Panc1 (cell line): ENCODE measurements at regions not wholly inside any gene's neighbourhood (a gene's known extent, or its start where the extent isn't known, plus 50 kb on each side); places are given as distances from the start of the nearest gene placed in this dataset.

Source experiments
- ATAC-seq: fragments of 200-7000 bp; cut with Tn5 transposase; 2 replicates; pipeline ENCODE4 v1.9.1; 2020; ENCODE audit warnings: mild to moderate bottlenecking, moderate library complexity
- BruUV-seq: library from RNA; stranded (reverse); fragments of 400-500 nt; replicated peaks from 2 replicates; lab custom pipeline; 2021; lab: Mats Ljungman, UMichigan
- CTCF ChIA-PET: fragments of 300-600 bp; sonication (Branson Sonifier 250); formaldehyde crosslinking; loops from one replicate; lab custom pipeline; 2022; ENCODE audit warnings: antibody characterized with exemption; lab: Charles Lee
- POLR2A ChIA-PET: fragments of 300-600 bp; sonication (Branson Sonifier 250); formaldehyde crosslinking; loops from one replicate; lab custom pipeline; 2022; ENCODE audit warnings: antibody characterized with exemption; lab: Charles Lee
- DNase-seq: peaks from one replicate; pipeline ENCODE4 v3.0.0-alpha.2; 2010; ENCODE audit warnings: low read depth, low spot score
- H3K27ac ChIP-seq: 2 replicates; pipeline ENCODE4 v1.5.1; 2011; ENCODE audit warnings: mild to moderate bottlenecking, low read length, inconsistent platforms
- H3K27me3 ChIP-seq: fragments of 200-500 bp; sonication (Bioruptor generic); 2 replicates; pipeline ENCODE4 v1.6.0; 2014; ENCODE audit warnings: low read length, inconsistent platforms; ENCODE audit not compliant: control insufficient read depth, insufficient read depth
- H3K36me3 ChIP-seq: fragments of 200-500 bp; sonication (Bioruptor generic); 2 replicates; pipeline ENCODE4 v1.5.1; 2014; ENCODE audit warnings: inconsistent platforms, mild to moderate bottlenecking, low read length, moderate library complexity; ENCODE audit not compliant: control insufficient read depth, insufficient read depth
- H3K4me1 ChIP-seq: 2 replicates; pipeline ENCODE4 v1.5.1; 2011; ENCODE audit warnings: inconsistent platforms, mild to moderate bottlenecking, low read length, moderate library complexity; ENCODE audit not compliant: control insufficient read depth, insufficient read depth
- H3K4me3 ChIP-seq, 2 experiments: 2 replicates each; pipeline ENCODE4 v1.5.1; 2011 to 2012; ENCODE audit warnings: low read depth in 2 of 2, low read length in 2 of 2, mild to moderate bottlenecking in 2 of 2, inconsistent platforms in 1 of 2, moderate library complexity in 1 of 2
- H3K9me3 ChIP-seq: fragments of 200-500 bp; sonication (Bioruptor generic); 2 replicates; pipeline ENCODE4 v1.5.1; 2014; ENCODE audit warnings: low read depth, mild to moderate bottlenecking, inconsistent platforms, low read length, moderate library complexity; ENCODE audit not compliant: control insufficient read depth, insufficient read depth
- POLR2AphosphoS5 ChIP-seq: IDR thresholded peaks from 2 replicates; pipeline ENCODE4 v1.6.1; 2012; ENCODE audit warnings: mild to moderate bottlenecking, low read depth, low read length, moderate library complexity
- SIN3A ChIP-seq: IDR thresholded peaks from 2 replicates; pipeline ENCODE4 v1.6.1; 2012; ENCODE audit warnings: low read depth, mild to moderate bottlenecking, low read length, moderate library complexity, borderline replicate concordance; ENCODE audit not compliant: insufficient read depth
- TCF7L2 ChIP-seq: IDR thresholded peaks from 2 replicates; pipeline ENCODE4 v1.6.1; 2011; ENCODE audit warnings: mild to moderate bottlenecking, low read depth, low read length, inconsistent platforms
- in situ Hi-C: cut with HindIII; loops from 2 replicates; pipeline ENCODE4 v1.10.0; 2016; ENCODE audit warnings: low sequenced_read_pairs, low pct_unique_long_range_greater_than_20kb
- intact Hi-C: fragments of 100-400 bp; cut with micrococcal nuclease; formaldehyde crosslinking; loops from one replicate; pipeline ENCODE4 v1.10.0; 2022; ENCODE audit not compliant: unreplicated experiment
- TF ChIP-seq, protein P1 (sequence below): fragments of 450-650 bp; IDR thresholded peaks from 2 replicates; pipeline ENCODE4 v1.5.1; 2017; ENCODE audit warnings: mild to moderate bottlenecking
- TF ChIP-seq, protein P2 (sequence below), 2 experiments: IDR thresholded peaks; 2 replicates each; pipeline ENCODE4 v1.6.1; 2011 to 2012; ENCODE audit warnings: low read depth in 2 of 2, control low read depth in 1 of 2, low read length in 1 of 2, mild to moderate bottlenecking in 1 of 2, moderate library complexity in 1 of 2; ENCODE audit not compliant: insufficient read depth in 1 of 2

DNA sequence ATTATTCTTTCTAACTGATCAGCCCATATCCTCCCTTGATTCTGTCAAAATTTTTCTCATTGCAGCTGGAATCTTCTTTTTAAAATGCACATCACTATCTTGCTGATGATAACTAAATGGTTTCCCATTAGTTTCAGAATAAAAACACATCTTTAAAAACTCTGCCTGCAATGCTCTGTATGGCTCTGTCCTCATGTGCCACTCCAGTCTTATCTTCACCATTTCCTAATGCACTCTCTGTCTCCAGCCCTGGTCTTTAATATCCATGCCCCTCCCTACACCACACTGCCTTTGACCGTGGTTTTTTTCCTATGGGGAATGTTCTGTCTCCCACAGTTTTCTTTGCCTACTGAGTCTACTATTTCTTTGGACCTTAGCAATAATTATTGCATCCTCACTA, 244.1 kb upstream of the ARSJ start:
- no peaks in the 10 kb centered on the region for H3K4me1 ChIP-seq
- H3K9me3 ChIP-seq: no peaks in the 10 kb centered on the region
- POLR2A ChIA-PET: no interaction called here
- no peak overlapping the region for H3K4me3 ChIP-seq
- no TSS peak for BruUV-seq
- CTCF ChIA-PET: no interaction called here
- TF ChIP-seq, protein P1, sequence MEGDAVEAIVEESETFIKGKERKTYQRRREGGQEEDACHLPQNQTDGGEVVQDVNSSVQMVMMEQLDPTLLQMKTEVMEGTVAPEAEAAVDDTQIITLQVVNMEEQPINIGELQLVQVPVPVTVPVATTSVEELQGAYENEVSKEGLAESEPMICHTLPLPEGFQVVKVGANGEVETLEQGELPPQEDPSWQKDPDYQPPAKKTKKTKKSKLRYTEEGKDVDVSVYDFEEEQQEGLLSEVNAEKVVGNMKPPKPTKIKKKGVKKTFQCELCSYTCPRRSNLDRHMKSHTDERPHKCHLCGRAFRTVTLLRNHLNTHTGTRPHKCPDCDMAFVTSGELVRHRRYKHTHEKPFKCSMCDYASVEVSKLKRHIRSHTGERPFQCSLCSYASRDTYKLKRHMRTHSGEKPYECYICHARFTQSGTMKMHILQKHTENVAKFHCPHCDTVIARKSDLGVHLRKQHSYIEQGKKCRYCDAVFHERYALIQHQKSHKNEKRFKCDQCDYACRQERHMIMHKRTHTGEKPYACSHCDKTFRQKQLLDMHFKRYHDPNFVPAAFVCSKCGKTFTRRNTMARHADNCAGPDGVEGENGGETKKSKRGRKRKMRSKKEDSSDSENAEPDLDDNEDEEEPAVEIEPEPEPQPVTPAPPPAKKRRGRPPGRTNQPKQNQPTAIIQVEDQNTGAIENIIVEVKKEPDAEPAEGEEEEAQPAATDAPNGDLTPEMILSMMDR: no peak
- TF ChIP-seq, protein P2, sequence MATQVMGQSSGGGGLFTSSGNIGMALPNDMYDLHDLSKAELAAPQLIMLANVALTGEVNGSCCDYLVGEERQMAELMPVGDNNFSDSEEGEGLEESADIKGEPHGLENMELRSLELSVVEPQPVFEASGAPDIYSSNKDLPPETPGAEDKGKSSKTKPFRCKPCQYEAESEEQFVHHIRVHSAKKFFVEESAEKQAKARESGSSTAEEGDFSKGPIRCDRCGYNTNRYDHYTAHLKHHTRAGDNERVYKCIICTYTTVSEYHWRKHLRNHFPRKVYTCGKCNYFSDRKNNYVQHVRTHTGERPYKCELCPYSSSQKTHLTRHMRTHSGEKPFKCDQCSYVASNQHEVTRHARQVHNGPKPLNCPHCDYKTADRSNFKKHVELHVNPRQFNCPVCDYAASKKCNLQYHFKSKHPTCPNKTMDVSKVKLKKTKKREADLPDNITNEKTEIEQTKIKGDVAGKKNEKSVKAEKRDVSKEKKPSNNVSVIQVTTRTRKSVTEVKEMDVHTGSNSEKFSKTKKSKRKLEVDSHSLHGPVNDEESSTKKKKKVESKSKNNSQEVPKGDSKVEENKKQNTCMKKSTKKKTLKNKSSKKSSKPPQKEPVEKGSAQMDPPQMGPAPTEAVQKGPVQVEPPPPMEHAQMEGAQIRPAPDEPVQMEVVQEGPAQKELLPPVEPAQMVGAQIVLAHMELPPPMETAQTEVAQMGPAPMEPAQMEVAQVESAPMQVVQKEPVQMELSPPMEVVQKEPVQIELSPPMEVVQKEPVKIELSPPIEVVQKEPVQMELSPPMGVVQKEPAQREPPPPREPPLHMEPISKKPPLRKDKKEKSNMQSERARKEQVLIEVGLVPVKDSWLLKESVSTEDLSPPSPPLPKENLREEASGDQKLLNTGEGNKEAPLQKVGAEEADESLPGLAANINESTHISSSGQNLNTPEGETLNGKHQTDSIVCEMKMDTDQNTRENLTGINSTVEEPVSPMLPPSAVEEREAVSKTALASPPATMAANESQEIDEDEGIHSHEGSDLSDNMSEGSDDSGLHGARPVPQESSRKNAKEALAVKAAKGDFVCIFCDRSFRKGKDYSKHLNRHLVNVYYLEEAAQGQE (IDR thresholded peaks at IDR 0.05; ENCODE audit: insufficient read depth in 1 of 2, low read depth in 2 of 2, low read length in 1 of 2): no peak
- no peak for TF ChIP-seq POLR2AphosphoS5
- TF ChIP-seq TCF7L2: no peak
- no peak for TF ChIP-seq SIN3A
- no peaks in the 10 kb centered on the region for H3K27me3 ChIP-seq
- in situ Hi-C loops: no loop called here
- intact Hi-C loops: no loop called here
- no peak overlapping the region for H3K27ac ChIP-seq
- ATAC-seq (no peak), DNase-seq (no peak)
- no peaks in the 10 kb centered on the region for H3K36me3 ChIP-seq

DNA sequence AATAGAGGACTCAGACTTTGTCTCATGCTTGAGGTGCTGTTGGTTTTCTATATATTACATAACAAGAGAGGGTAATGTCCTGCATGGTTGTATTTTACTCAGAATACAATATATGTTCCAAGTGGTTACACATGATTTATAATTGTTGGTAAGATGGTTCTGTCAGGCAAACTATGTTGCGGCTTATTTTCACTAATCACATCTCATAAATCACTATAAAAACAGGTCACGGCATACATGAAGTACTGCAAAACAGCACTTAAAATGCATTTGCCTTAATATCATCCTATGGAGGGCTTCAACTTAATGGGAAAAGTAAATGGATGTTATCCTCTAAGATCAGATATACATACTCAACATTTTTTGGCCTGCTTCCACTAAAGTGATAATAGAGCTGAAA, 246.0 kb upstream of the ARSJ start:
- no peaks in the 10 kb centered on the region for H3K27me3 ChIP-seq
- TF ChIP-seq SIN3A: no peak
- TF ChIP-seq, protein P2 (IDR thresholded peaks at IDR 0.05; ENCODE audit: insufficient read depth in 1 of 2, low read depth in 2 of 2, low read length in 1 of 2): no peak
- TF ChIP-seq POLR2AphosphoS5: no peak
- TF ChIP-seq, protein P1: no peak
- no peak for TF ChIP-seq TCF7L2
- ATAC-seq (no peak), DNase-seq (no peak)
- H3K27ac ChIP-seq: no peak overlapping the region
- no peak overlapping the region for H3K4me3 ChIP-seq
- no peaks in the 10 kb centered on the region for H3K36me3 ChIP-seq
- no peaks in the 10 kb centered on the region for H3K9me3 ChIP-seq
- no TSS peak for BruUV-seq
- in situ Hi-C loops (no loop called here), intact Hi-C loops (no loop called here)
- POLR2A ChIA-PET: no interaction called here
- H3K4me1 ChIP-seq: no peaks in the 10 kb centered on the region
- CTCF ChIA-PET: no interaction called here
